Endothelial cell of umbilical vein (primary cell): ENCODE measurements at regions not wholly inside any gene's neighbourhood (a gene's known extent, or its start where the extent isn't known, plus 50 kb on each side); places are given as distances from the start of the nearest gene placed in this dataset.

Source experiments
- BruUV-seq: library from RNA; stranded (reverse); fragments of 400-500 nt; replicated peaks from 2 replicates; lab custom pipeline; 2021; lab: Mats Ljungman, UMichigan
- CTCF ChIA-PET: fragments of 300-600, 350-600 bp; sonication (Branson Sonifier 250); formaldehyde crosslinking; loops from one replicate; lab custom pipeline; 2021; ENCODE audit warnings: antibody characterized with exemption, inconsistent platforms; lab: Charles Lee
- POLR2A ChIA-PET: fragments of 300-600, 350-600 bp; sonication (Branson Sonifier 250); formaldehyde crosslinking; loops from one replicate; lab custom pipeline; 2021; ENCODE audit warnings: antibody characterized with exemption, inconsistent platforms; lab: Charles Lee
- DNase-seq: peaks from one replicate; pipeline ENCODE4 v3.0.0-alpha.2; 2011; ENCODE audit warnings: low read depth, low spot score
- FAIRE-seq: peaks from 2 replicates; lab custom pipeline; 2011; peaks lifted over from hg19 to GRCh38; lab: Jason Lieb, UNC
- H2AFZ ChIP-seq: 2 replicates; pipeline ENCODE4 v1.6.0; 2012; ENCODE audit warnings: low read depth, low read length, control low read depth, inconsistent platforms
- H3K27ac ChIP-seq: 2 replicates; pipeline ENCODE4 v1.5.1; 2011; ENCODE audit warnings: low read depth, mild to moderate bottlenecking, control low read depth, low read length, moderate library complexity; ENCODE audit not compliant: insufficient read depth
- H3K27me3 ChIP-seq, 2 experiments: 2 replicates each; pipeline versions ENCODE4 v1.6.0 to v1.6.1; 2011; ENCODE audit warnings: low read length in 2 of 2, mixed read lengths in 1 of 2; ENCODE audit not compliant: control insufficient read depth in 2 of 2, insufficient read depth in 2 of 2
- H3K36me3 ChIP-seq, 2 experiments: 2 replicates in 1 of 2; 3 replicates in 1 of 2; pipeline ENCODE4 v1.5.1; 2011; ENCODE audit warnings: low read length in 2 of 2, mild to moderate bottlenecking in 1 of 2, moderate library complexity in 1 of 2; ENCODE audit not compliant: control insufficient read depth in 2 of 2, insufficient read depth in 2 of 2; ENCODE audit errors: extremely low read depth in 1 of 2
- H3K4me1 ChIP-seq: 3 replicates; pipeline ENCODE4 v1.5.1; 2011; ENCODE audit warnings: mild to moderate bottlenecking, low read length; ENCODE audit not compliant: control insufficient read depth, insufficient read depth; ENCODE audit errors: extremely low read depth
- H3K4me2 ChIP-seq: 2 replicates; pipeline ENCODE4 v1.6.1; 2011; ENCODE audit warnings: low read length, control low read depth, mixed read lengths; ENCODE audit not compliant: insufficient read depth
- H3K4me3 ChIP-seq, 3 experiments: fragments of 200-600 bp in 1 of 3; sonication (generic), shearing (Covaris generic) in 1 of 3; replicated peaks in 1 of 3; 2 replicates each; pipeline ENCODE4 v1.5.1; 2011 to 2016; ENCODE audit warnings: control low read depth in 3 of 3, low read length in 3 of 3, mild to moderate bottlenecking in 2 of 3, inconsistent platforms in 1 of 3, low read depth in 1 of 3, moderate library complexity in 1 of 3; ENCODE audit not compliant: insufficient read depth in 1 of 3
- H3K79me2 ChIP-seq: 2 replicates; pipeline ENCODE4 v1.6.0; 2012; ENCODE audit warnings: low read length, inconsistent platforms; ENCODE audit not compliant: control insufficient read depth, insufficient read depth
- H3K9ac ChIP-seq: replicated peaks from 2 replicates; pipeline ENCODE3; 2011; ENCODE audit warnings: low read length, control low read depth; ENCODE audit not compliant: insufficient read depth; ENCODE audit errors: extremely low read depth
- H3K9me1 ChIP-seq: replicated peaks from 3 replicates; pipeline ENCODE4 v1.6.0; 2011; ENCODE audit warnings: mild to moderate bottlenecking, low read length; ENCODE audit not compliant: control insufficient read depth, insufficient read depth; ENCODE audit errors: extremely low read depth
- H3K9me3 ChIP-seq: replicated peaks from 2 replicates; pipeline ENCODE4 v1.5.1; 2012; ENCODE audit warnings: low read length, inconsistent platforms; ENCODE audit not compliant: control insufficient read depth, insufficient read depth
- H4K20me1 ChIP-seq: replicated peaks from 2 replicates; pipeline ENCODE3; 2011; ENCODE audit warnings: mild to moderate bottlenecking, low read length; ENCODE audit not compliant: control insufficient read depth, insufficient read depth; ENCODE audit errors: extremely low read depth
- EZH2 ChIP-seq: IDR thresholded peaks from 2 replicates; pipeline ENCODE4 v1.6.1; 2012; ENCODE audit warnings: borderline replicate concordance, low read depth, mild to moderate bottlenecking, moderate library complexity, low read length, inconsistent platforms; ENCODE audit not compliant: severe bottlenecking
- FOS ChIP-seq: IDR thresholded peaks from 2 replicates; pipeline ENCODE4 v1.6.1; 2011; ENCODE audit warnings: mild to moderate bottlenecking, low read length, moderate library complexity, borderline replicate concordance; ENCODE audit not compliant: insufficient read depth
- GATA2 ChIP-seq: IDR thresholded peaks from 2 replicates; pipeline ENCODE4 v1.7.0; 2011; ENCODE audit warnings: low read depth, mild to moderate bottlenecking, moderate library complexity, mixed read lengths, low read length; ENCODE audit not compliant: insufficient read length, insufficient read depth
- JUN ChIP-seq: IDR thresholded peaks from 2 replicates; pipeline ENCODE4 v1.6.1; 2011; ENCODE audit warnings: borderline replicate concordance, low read depth; ENCODE audit not compliant: insufficient read length, insufficient read depth
- MAX ChIP-seq: IDR thresholded peaks from 2 replicates; pipeline ENCODE4 v1.6.1; 2011; ENCODE audit not compliant: insufficient read depth, insufficient read length
- MYC ChIP-seq: IDR thresholded peaks from one replicate; pipeline ENCODE4 v1.6.1; 2011; ENCODE audit warnings: mild to moderate bottlenecking, low read depth, low read length
- POLR2A ChIP-seq: IDR thresholded peaks from 2 replicates; pipeline ENCODE4 v1.6.1; 2012; ENCODE audit warnings: low read depth, mild to moderate bottlenecking, control low read depth, low read length
- POLR2AphosphoS5 ChIP-seq: IDR thresholded peaks from 2 replicates; pipeline ENCODE4 v1.6.1; 2012; ENCODE audit warnings: low read depth, mild to moderate bottlenecking, control low read depth, low read length, moderate library complexity; ENCODE audit not compliant: insufficient read depth
- dilution Hi-C: fragments of 300-500 bp; cut with MboI; formaldehyde crosslinking; loops from one replicate; pipeline ENCODE4 v1.15.0; 2019; ENCODE audit warnings: low sequenced_read_pairs; ENCODE audit not compliant: extremely low pct_ligation_motif_present
- intact Hi-C: fragments of 100-400 bp; cut with micrococcal nuclease; formaldehyde crosslinking; loops from one replicate; pipeline ENCODE4 v1.10.0; 2022
- TF ChIP-seq, protein P1 (sequence below), 2 donors: IDR thresholded peaks; 1 replicate in 1 of 2; 2 replicates in 1 of 2; pipeline ENCODE4 v1.5.1; 2011; ENCODE audit warnings: low read length in 2 of 2, mild to moderate bottlenecking in 2 of 2, moderate library complexity in 2 of 2, control low read depth in 1 of 2, inconsistent platforms in 1 of 2, low read depth in 1 of 2; ENCODE audit not compliant: insufficient read depth in 1 of 2; ENCODE audit errors: extremely low read depth in 1 of 2

GRCh38 chr22:42327462-42328129 lies 57.1 kb upstream of the TCF20 start:
- no peaks in the 10 kb centered on the region for H3K9me3 ChIP-seq
- intact Hi-C loops = no loop called here
- H3K9ac ChIP-seq = no peak overlapping the region
- H3K36me3 ChIP-seq = no peaks in the 10 kb centered on the region
- no peak overlapping the region for H3K4me2 ChIP-seq
- no peaks in the 10 kb centered on the region for H3K27me3 ChIP-seq
- H4K20me1 ChIP-seq = no peaks in the 10 kb centered on the region
- no TSS peak for BruUV-seq
- H3K27ac ChIP-seq = no peak overlapping the region
- FAIRE-seq (no peak), DNase-seq (no peak)
- H3K4me3 ChIP-seq = no peak overlapping the region
- H3K4me1 ChIP-seq = no peaks in the 10 kb centered on the region
- ChIA-PET CTCF (interaction anchor here (0.7 to 1.6 kb wide), 3 partner anchors 15 to 116 kb away, joined by 3 to 4 read pairs (median 3); no protein-coding TSS in a partner anchor), POLR2A (no interaction called here)
- H3K79me2 ChIP-seq = no peaks in the 10 kb centered on the region
- TF ChIP-seq POLR2AphosphoS5 (no peak), JUN (no peak), POLR2A (no peak), GATA2 (no peak), EZH2 (no peak), FOS (no peak), MAX (no peak), MYC (no peak)
- TF ChIP-seq, protein P1, sequence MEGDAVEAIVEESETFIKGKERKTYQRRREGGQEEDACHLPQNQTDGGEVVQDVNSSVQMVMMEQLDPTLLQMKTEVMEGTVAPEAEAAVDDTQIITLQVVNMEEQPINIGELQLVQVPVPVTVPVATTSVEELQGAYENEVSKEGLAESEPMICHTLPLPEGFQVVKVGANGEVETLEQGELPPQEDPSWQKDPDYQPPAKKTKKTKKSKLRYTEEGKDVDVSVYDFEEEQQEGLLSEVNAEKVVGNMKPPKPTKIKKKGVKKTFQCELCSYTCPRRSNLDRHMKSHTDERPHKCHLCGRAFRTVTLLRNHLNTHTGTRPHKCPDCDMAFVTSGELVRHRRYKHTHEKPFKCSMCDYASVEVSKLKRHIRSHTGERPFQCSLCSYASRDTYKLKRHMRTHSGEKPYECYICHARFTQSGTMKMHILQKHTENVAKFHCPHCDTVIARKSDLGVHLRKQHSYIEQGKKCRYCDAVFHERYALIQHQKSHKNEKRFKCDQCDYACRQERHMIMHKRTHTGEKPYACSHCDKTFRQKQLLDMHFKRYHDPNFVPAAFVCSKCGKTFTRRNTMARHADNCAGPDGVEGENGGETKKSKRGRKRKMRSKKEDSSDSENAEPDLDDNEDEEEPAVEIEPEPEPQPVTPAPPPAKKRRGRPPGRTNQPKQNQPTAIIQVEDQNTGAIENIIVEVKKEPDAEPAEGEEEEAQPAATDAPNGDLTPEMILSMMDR (IDR thresholded peaks at IDR 0.05; ENCODE audit: extremely low read depth in 1 of 2, insufficient read depth in 1 of 2, low read depth in 1 of 2, low read length in 2 of 2) = no peak
- no peaks in the 10 kb centered on the region for H3K9me1 ChIP-seq
- dilution Hi-C loops = no loop called here
- no peak overlapping the region for H2AFZ ChIP-seq
